ENCODE measurements at regions not wholly inside any gene's neighbourhood (a gene's known extent, or its start where the extent isn't known, plus 50 kb on each side); places are given as distances from the start of the nearest gene placed in this dataset.
"Not testable (repeated sequence)": the region's sequence is repeated elsewhere in the genome, so short reads cannot be mapped to it uniquely, and the experiment has no call there.

DNA sequence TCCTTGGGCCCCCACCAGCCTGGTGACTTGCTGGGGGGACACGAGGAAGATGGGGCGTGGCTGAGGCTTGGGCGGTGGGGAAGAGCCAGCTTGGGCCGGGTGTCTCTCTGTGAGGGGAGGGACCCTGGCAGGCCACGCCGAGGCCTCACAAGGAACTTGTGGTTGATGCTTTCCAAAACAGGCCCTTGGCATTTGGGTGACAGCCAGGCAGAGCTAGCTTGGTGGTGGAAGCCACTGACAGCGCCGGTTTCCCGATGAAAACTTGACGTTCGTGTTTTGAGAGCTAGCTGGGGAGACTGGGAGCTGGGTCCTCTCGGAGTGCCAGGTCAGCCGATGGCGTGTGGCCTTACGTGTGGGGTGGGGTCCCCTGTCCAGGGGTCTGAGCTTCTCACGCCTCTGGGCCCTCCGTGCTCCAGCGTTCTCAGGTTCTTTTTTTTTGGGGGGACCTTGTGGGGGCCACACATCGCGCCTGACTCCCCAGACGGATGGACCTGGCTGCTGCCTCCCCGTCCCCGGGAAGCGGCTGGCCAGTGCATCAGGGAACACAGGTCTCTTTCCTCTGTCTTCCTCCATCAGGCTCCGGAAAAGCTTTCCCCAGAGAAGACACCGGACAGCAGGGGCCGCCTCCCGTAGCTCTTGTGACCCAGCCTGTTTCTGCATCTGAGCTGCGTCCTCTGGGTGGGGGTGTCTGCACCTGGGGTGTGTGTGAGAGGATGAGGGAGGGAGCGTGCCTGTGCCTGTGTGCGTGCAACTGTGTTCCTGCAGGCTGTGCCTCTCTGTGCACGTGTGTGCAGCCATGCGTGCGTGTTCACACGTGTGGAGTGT is 129.3 kb upstream of the LPCAT1 start:
- no peak for DNase-seq (ENCODE audit: low read depth)

DNA sequence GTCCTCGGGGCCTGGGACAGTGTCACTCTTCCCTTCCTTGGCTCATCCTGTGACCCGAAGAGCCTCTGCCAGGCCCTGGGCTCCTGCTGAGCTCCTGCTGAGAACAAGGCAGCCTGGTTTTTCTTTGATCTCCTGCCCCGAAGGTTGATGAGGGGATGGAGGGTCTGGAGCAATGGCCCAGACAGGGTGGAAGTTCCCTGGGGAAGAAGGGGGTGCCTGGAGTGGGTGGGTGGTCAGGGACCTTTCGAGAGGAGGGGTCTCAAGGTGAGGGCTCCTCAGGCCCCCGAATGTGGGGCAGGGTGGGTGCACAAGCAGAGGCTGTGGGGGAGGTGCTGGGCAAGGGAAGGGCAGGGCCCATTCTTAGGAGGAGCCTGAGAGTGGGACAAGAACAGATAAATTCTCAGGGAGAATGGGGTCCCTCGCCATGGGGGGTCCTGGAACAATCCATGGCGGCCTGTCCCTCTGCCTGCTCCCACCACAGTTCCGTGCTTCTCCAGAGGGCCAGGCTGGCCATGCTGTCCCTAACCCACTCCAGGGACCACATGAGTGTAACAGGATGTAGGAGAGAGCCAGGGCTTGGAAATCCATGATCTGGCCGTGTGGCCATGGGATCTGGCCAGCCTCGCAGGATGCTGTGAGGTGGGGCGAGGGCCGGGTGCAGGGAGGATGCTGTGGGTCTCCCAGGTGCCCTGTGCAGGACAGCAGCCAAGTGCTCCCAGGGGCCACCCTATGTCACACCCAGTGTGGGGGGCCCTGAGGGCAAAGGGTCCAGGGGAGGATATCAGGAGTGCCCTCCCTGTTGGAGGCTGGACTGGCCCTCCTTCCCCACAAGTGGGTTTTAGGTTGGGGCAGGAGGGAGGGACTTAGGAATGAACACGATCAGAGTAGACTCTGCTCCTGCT is 128.5 kb upstream of the LPCAT1 start:
- DNase-seq (ENCODE audit: low read depth): no peak

DNA sequence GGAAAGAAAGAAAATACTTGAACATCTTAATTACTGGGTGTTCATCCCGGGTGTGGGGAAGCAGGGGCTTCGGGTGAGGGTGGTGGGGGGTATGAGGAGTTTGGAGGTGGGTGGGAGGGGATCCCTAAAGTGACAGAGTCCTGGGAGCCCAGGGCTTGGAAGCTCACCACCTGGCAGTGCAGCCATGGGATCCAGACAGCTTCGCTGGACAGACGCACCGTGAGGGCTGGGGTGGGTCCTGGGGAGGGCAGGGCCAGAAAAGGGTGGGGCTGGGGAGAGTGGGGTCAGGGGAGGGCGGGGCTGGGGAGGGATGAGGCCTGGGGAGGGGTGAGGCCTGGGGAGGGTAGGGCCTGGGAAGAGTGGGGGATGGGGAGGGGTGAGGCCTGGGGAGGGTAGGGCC is 127.5 kb upstream of the LPCAT1 start:
- no peak for DNase-seq (ENCODE audit: low read depth)

DNA sequence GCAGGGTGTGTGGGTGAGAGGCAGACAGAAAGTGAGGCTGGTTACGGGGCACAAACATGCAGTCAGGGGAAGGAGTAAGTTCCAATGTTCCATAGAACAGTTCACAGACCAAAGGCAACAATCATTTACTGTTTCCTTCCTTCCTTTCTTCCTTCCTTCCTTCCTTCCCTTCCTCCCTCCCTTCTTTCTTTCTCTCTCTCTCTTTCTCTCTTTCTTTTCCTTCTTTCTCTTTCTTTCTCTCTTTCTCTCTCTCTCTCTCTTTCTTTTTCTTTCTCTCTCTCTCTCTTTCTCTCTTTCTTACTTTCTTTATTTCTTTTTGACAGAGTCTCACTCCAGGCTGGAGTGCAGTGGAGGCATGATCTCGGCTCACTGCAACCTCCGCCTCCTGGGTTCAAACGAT is 125.8 kb upstream of the LPCAT1 start:
- no peak for DNase-seq (ENCODE audit: low read depth)

DNA sequence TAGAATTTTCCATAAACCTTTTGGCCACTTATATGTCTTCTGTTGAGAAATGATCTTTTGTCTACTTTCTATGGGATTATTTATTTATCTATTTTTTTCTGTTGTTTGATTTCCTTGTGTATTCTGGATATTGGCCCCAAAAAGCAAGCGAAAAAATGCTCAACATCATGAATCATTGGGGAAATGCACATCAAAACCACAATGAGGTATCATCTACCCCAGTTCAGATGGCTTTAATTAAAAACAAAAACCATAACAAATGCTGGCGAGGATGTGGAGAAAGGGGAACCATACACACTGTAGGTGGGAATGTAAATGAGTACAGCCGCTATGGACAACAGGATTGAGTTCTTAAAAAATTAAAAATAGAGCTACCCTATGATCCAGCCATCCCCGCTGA is 125.0 kb upstream of the LPCAT1 start:
- no peak for DNase-seq (ENCODE audit: low read depth)

DNA sequence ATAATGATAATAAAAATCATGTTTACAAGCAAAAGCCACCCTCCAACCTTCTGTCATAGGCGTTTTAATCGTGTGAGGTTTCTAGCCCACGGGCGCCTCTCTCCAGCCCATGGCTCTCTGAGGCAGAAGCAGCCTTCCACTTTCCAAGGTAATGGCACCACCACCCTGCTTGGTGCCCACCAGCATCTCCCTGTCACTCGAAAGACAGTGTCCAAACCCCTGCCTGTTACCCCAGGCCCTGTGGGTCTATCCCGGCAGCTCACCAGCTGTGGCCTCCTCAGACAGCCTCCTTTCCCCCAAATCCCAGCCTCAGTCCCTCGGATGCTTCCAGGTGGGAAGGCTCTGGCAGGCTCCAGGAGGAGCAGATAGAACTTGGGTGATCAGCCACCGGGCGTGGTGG is 123.8 kb upstream of the LPCAT1 start:
- DNase-seq (ENCODE audit: low read depth): no peak

DNA sequence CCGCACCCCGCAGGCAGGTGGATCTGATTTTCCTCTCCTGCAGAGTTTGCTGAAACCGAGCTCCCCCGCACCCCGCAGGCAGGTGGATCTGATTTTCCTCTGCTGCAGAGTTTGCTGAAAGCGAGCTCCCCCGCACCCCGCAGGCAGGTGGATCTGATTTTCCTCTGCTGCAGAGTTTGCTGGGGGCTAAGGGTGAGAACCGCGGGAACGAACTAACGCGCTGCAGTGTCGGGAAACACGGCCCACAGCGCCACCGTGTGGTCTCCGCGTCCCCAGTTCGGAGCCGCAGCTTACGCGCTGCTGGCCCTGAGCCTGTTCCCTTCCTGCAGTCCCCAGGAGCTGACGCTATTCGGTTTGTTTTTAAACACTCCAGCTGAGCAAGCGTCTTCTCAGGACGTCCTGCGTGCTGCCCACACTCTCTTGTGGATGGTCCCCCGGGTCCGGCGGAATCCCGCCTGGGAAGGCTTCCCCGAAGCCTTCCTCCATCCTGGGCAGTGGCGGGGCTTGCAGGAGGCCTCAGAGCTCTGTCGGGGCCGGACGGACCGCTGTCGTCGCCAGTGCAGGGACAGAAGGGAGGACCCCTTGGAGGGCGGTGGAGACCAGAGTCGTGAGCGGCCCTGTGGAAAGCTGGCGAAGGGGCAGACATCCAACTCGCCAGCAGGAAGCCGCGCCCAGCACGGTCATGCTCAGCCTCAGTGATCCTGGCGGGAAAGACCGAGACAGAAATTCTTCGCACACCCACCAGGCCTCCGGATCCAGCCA is 121.2 kb upstream of the LPCAT1 start:
- peak; percentile 67 for DNase-seq (ENCODE audit: low read depth)

DNA sequence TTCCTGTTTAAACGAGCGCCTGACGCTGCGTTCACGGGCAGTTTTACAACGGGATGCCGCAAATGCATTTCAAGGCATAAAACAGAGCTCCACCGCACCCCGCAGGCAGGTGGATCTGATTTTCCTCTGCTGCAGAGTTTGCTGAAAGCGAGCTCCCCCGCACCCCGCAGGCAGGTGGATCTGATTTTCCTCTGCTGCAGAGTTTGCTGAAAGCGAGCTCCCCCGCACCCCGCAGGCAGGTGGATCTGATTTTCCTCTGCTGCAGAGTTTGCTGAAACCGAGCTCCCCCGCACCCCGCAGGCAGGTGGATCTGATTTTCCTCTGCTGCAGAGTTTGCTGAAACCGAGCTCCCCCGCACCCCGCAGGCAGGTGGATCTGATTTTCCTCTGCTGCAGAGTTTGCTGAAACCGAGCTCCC is 120.6 kb upstream of the LPCAT1 start:
- not testable (repeated sequence) for DNase-seq (ENCODE audit: low read depth)

DNA sequence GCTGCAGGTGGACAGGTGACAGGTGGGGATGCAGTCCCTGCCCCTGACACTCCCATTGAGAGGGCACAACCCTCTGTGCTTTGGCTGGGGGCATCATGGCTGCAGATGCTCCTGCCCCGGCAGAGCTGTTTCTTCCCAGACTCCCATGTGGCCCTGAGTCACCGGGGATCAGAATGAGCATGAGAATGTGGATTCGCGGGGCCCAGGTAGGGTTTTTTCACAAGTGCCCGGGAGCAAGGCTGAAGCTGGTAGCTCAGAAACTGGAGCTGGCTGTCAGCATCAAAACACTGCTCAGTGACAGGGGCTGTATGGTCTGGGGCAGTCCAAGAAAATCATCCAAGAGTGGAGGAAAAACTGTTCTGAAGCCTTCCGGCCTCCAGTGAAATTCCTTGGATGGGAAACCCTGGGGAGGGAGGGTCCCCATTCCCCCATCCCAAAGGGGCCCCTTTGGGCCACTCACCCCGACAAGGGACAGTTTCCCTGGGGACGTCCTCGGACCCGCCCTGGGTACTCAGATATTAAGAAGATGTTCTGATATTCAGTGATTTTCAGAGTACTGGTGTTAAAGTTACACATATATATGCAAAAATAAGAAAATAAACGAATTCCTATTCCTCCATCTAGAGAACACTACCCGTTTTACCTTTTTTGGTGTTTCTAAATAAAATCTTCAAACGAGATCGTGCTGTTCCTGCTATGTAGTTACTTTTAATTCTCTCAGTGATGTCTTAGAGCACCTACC is 120.1 kb upstream of the LPCAT1 start:
- no peak for DNase-seq (ENCODE audit: low read depth)

DNA sequence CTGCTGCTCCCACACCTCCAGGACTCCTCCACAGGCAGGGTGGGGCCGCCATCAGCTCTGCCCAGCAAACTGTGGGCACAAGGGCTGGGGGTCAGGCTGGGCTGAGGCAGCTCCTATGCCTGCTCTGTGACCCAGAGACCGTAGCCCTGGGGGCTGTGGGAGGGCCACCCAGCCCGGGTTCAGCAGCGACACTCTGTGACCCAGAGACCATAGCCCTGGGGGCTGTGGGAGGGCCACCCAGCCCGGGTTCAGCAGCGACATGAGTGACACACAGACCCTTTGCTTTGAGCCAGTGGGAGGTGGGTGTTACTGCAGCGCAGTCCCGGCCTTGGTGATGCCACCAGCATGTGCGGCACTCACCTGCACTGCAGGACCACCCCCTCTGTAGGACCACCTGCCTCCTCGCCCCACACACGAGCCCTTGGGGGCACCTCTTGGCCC is 118.9 kb upstream of the LPCAT1 start:
- DNase-seq (ENCODE audit: low read depth): no peak

DNA sequence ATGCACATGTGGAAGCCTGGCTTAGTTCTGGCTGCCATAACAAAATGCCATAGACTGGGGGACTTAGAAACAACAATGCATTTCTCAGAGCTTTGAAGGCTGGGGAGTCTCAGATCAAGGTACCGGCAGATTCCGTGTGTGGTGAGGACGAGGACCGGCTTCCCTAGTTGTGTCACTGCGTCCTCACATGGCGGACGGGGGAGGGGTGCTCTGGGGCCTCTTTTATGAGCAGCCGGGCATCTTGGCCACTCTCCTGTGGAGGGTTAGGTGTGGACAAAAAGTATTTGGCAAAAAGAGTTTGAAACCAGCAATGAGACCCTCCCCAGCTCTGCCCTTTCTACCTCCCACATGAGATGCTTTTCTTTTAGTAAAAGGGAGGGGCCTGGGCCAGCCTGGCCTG is 118.5 kb upstream of the LPCAT1 start:
- DNase-seq (ENCODE audit: low read depth): no peak

DNA sequence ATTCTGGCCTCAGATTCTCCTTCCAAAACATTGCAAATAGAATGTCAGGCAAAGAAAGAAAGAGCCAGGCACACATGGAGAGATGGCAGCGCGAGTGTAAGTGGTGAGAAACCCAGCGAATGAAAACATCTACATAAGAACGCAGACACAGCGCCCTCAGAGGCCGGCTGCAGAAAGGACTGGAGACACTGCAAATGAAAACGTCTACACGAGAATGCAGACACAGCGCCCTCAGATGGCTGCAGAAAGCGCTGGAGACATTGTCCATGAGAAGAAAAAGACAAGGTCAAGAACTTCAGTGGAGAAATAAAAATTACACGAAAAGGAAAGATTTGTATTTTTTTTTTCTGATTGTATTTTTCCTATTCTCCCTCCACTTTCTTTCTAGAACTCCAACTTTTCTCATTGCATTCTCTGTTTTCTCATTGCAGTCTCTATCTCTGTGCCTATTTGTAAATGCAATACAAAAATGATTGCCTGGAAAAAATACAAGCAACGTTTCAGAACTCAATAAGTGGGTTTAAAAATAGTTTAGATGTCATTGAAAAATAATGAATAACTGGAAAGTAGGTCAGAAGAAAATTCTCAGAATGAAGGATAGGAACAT is 117.9 kb upstream of the LPCAT1 start:
- peak; percentile 52 for DNase-seq (ENCODE audit: low read depth)

DNA sequence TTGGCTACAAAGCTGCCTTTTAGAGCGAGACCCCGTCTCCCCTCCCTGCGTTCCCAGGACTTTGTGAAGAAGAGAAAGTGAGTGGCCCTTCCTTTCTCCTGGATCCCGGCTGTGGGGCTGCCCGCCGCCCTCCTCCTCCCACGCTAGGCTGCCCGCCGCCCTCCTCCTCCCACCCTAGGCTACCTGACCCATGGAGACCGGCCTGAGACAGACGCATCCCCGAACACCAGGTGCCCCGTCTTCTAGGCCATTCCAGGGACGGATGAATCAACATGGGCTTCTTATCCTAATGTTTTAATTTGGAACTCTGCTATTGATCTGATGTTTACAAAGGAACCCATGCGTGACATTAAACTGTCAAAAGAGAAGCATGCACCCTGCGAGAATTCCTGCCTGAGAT is 117.3 kb upstream of the LPCAT1 start:
- DNase-seq (ENCODE audit: low read depth): no peak

DNA sequence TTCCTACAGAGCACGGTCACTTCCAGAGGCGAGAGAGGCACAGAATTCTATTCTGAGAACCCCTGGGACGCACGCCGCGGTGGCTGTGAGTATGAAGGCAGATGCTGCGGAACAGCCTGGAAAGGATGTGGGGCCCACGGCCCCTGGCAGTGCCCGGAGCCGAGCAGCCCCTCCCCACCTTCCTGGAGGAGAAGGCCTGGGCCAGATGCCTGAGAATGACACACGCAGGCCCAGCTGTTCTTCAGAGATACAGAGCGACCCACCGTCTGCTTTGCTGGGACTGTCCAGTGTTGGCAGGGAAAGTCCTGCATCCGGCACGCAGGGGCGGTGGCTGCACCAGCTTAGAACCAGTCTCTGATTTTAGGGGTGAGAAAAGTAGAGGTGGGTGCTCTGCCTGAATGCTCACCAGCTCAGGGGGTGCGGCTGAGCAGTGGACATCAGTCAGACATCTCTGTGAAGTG is 116.7 kb upstream of the LPCAT1 start:
- no peak for DNase-seq (ENCODE audit: low read depth)

DNA sequence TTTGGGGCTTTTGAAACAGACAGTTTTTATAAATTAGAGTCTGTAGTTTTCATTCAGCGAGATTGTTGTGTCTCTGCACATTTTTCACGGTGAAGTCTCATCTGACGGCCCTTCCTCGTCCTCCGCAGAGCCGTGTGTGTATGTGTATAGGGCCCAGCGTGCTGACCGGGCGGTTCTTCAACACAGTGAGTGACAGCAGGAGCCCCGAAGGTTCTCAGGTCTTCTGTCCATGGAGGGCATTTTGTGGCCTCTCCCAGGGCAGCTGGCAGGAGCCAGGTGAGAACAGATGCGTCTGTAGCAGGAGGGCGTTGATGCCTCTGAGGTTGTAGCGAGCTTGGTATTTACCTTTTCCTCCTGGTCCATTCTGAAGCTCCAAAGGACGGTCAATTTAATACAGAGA is 116.0 kb upstream of the LPCAT1 start:
- no peak for DNase-seq (ENCODE audit: low read depth)

DNA sequence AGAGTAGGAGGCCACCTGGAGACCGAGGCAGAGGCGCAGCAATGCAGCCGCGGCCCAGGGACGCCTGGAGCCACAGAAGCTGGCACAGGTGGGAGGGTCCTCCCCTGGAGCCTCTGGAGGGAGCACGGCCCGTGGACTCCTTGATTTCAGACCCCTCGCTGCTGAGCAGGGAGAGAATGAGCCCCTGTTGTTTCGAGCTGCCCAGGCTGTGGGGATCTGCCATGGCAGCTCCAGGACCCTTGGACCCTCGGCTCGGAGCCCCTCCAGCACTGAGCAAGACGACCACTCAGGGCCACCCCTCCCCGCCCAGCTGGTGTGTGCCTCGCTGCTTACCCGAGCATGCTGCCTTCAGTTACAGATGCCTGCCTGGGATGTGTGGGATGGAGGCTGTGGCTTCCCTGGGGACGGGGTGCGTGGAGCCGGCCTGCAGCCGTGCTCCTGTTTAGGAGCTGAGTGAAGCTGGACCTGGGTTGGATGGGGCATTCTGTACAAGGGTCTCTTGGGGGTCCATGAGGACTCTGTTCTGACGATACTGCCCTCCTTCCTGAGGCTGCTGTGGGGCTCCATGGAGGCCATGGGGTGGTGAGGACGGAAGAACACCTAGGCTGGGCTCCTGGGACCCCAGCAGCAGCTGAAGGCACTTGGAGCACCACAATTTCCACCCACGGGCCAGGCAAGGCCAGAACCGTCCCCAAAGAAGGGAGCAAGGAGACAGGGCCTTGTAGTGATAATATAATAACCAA is 115.1 kb upstream of the LPCAT1 start:
- DNase-seq (ENCODE audit: low read depth): no peak

DNA sequence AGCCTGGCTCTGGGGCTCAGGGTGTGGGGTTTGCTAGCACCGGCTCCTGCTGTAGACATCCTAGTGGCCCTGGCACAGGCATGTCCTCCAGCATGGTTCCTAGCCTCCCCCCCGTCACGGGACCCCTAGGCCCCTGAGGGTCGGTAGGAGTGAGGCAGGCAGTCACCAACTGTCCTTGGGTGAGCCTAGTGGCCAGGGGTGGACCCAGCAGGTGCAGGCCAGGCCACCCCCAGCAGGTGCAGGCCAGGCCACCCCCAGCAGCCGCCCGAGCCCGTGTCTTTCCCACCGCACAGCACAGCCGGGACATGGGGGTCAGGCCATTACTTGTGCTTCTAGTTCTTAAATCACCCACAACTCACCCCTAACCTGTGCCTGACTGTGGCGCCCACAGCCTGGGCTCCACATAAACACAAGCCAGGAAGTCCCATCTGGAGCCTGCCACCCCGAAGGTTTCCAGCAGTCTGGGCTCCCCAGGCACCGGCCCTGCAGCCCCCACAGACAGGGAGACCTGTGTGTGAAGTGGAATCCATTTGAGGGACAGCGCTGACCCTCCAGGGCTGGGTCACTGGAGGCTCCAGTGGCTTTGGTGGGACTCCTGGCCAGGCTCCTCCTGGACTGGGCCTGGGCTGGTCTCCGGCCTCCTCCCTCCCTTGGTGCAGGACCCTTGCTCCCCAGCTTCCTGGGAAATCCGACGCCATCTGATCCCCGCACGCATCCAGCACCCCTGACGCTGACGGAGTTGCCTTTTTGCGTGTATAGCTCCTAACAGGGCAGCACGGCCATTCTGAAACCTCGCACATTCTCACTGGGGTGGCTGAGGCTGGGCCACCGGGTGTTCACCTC is 114.1 kb upstream of the LPCAT1 start:
- DNase-seq (ENCODE audit: low read depth): no peak

DNA sequence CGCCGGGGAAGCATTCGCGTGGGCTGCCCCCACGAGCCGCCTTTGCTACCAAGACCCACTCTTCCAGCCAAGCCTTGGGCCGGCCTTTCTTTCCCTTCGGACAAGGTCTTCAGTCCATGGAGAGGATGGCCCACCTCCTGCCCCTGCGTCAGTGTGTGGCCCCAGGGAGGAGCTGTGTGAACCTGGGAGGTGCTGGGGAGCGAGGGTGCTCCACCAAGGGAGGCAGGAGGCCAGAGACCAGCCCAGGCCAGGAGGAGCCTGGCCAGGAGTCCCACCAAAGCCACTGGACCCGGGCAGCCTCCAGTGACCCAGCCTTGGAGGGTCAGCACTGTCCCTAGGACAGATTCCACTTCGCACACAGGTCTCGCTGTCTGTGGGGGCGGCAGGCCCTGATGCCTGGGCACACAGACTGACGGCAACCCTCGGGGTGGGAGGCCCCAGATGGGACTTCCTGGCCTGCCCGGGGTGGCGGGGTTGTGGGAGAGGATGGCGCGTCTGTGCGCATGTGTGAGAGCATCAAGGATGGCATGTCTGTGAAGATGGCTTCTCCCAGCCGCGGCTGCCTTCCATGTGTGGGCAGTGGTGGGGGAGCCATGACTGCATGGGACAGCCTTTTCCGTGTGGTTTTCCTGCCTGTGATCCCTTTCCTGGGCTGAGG is 113.3 kb upstream of the LPCAT1 start:
- no peak for DNase-seq (ENCODE audit: low read depth)

DNA sequence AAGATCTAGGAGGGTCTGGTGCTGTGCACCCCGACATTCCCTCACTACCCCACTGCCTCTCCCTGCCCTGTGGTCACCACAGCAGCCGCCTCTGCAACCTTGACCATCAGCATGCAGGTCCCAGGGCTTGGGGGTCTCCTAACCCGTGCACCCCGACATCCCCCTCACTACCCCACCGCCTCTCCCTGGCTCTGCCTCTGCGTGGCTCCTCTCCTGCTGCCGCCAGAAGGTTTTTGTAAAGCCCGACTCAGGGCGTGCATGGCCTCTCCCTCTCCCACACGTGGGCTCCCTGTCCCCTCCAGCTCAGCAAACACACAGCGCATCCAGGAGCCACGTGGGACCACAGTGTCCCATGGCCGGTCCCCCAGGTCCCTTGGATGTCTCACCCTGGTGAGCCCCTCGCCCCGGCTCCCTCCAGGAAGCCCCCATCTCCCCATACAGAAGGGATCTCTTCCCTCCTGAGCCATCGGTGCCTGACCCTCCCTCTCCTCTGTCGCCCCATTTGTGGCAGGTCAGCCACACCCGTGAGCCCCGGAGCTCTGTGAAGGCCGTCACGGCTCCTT is 112.5 kb upstream of the LPCAT1 start:
- not testable (repeated sequence) for DNase-seq (ENCODE audit: low read depth)
